HEK293 (cell line): ENCODE measurements at regions not wholly inside any gene's neighbourhood (a gene's known extent, or its start where the extent isn't known, plus 50 kb on each side); places are given as distances from the start of the nearest gene placed in this dataset.

Experiments
- BCL6B ChIP-seq: fragments of 450-650 bp; formaldehyde crosslinking; IDR thresholded peaks from 2 replicates; pipeline ENCODE4 v1.5.1; 2017; ENCODE audit warnings: missing biosample characterization, missing genetic modification characterization
- MZF1 ChIP-seq: fragments of 450-650 bp; formaldehyde crosslinking; IDR thresholded peaks from 2 replicates; pipeline ENCODE4 v1.5.1; 2017; ENCODE audit warnings: missing biosample characterization, missing genetic modification characterization, borderline replicate concordance
- ZFP3 ChIP-seq: fragments of 450-650 bp; formaldehyde crosslinking; IDR thresholded peaks from 2 replicates; pipeline ENCODE4 v1.5.1; 2016; ENCODE audit warnings: low read depth, missing biosample characterization, missing genetic modification characterization
- ZNF114 ChIP-seq: fragments of 450-650 bp; formaldehyde crosslinking; IDR thresholded peaks from 2 replicates; pipeline ENCODE4 v1.5.0; 2017; ENCODE audit warnings: missing biosample characterization, missing genetic modification characterization
- ZNF785 ChIP-seq: fragments of 450-650 bp; formaldehyde crosslinking; IDR thresholded peaks from 2 replicates; pipeline ENCODE4 v1.5.1; 2016; ENCODE audit warnings: missing biosample characterization, missing genetic modification characterization
- TF ChIP-seq, protein P1 (sequence below): fragments of 450-650 bp; formaldehyde crosslinking; IDR thresholded peaks from 2 replicates; pipeline ENCODE4 v1.5.1; 2016; ENCODE audit warnings: missing biosample characterization, missing genetic modification characterization

GRCh38 chr3:124643453-124643852, 86.8 kb upstream of the UMPS start:
- TF ChIP-seq BCL6B (tag by site-specific recombination) (no peak), ZNF785 (tag by site-specific recombination) (no peak), ZFP3 (tag by site-specific recombination) (no peak), ZNF114 (no peak), MZF1 (tag by site-specific recombination) (no peak)
- TF ChIP-seq, protein P1, sequence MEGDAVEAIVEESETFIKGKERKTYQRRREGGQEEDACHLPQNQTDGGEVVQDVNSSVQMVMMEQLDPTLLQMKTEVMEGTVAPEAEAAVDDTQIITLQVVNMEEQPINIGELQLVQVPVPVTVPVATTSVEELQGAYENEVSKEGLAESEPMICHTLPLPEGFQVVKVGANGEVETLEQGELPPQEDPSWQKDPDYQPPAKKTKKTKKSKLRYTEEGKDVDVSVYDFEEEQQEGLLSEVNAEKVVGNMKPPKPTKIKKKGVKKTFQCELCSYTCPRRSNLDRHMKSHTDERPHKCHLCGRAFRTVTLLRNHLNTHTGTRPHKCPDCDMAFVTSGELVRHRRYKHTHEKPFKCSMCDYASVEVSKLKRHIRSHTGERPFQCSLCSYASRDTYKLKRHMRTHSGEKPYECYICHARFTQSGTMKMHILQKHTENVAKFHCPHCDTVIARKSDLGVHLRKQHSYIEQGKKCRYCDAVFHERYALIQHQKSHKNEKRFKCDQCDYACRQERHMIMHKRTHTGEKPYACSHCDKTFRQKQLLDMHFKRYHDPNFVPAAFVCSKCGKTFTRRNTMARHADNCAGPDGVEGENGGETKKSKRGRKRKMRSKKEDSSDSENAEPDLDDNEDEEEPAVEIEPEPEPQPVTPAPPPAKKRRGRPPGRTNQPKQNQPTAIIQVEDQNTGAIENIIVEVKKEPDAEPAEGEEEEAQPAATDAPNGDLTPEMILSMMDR = no peak
